Loucy (cell line): ENCODE measurements at regions not wholly inside any gene's neighbourhood (a gene's known extent, or its start where the extent isn't known, plus 50 kb on each side); places are given as distances from the start of the nearest gene placed in this dataset.

Experiments used
- EZH2phosphoT487 ChIP-seq: fragments of 200-600 bp; IDR thresholded peaks from 2 replicates; pipeline ENCODE4 v1.6.1; 2018; ENCODE audit warnings: antibody characterized with exemption, mild to moderate bottlenecking, moderate library complexity, borderline replicate concordance
- TF ChIP-seq, protein P1 (sequence below): fragments of 200-600 bp; sonication (generic); conservative IDR thresholded peaks from 2 replicates; pipeline ENCODE4 v1.5.1; 2014; ENCODE audit warnings: mild to moderate bottlenecking, antibody characterized with exemption, low read length

DNA sequence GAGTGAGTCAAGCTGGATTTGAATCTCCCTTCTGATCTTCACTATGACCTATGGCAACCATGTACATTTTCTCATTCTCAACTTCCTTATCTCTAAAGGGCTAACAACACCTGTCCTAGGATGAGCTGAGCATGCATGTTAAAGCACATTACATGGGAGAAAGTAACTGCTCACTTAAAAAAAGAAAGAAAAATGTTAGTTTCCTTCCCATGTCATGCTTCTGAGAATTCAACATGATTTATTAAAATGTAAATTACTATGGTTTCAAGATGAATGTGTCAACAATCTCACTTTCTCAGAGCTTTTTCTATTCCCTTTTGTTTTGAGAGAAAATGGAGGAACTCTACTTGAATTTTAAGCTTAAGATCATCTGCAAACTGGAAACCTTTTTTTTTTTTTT lies 295.3 kb downstream of the SKIDA1 start:
- TF ChIP-seq, protein P1, sequence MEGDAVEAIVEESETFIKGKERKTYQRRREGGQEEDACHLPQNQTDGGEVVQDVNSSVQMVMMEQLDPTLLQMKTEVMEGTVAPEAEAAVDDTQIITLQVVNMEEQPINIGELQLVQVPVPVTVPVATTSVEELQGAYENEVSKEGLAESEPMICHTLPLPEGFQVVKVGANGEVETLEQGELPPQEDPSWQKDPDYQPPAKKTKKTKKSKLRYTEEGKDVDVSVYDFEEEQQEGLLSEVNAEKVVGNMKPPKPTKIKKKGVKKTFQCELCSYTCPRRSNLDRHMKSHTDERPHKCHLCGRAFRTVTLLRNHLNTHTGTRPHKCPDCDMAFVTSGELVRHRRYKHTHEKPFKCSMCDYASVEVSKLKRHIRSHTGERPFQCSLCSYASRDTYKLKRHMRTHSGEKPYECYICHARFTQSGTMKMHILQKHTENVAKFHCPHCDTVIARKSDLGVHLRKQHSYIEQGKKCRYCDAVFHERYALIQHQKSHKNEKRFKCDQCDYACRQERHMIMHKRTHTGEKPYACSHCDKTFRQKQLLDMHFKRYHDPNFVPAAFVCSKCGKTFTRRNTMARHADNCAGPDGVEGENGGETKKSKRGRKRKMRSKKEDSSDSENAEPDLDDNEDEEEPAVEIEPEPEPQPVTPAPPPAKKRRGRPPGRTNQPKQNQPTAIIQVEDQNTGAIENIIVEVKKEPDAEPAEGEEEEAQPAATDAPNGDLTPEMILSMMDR = no peak
- no peak for TF ChIP-seq EZH2phosphoT487
